ENCODE measurements at regions not wholly inside any gene's neighbourhood (a gene's known extent, or its start where the extent isn't known, plus 50 kb on each side); places are given as distances from the start of the nearest gene placed in this dataset.
"Not testable (repeated sequence)": the region's sequence is repeated elsewhere in the genome, so short reads cannot be mapped to it uniquely, and the experiment has no call there.

GRCh38 chr7:67673861-67674260 is 677.2 kb downstream of the TYW1 start:
- Histone ChIP-seq H4K20me1 (ENCODE audit: low read length) (no peaks in the 10 kb centered on the region), H3K36me3 (ENCODE audit: low read depth, low read length) (no peaks in the 10 kb centered on the region), H3K4me2 (ENCODE audit: low read length) (no peak overlapping the region), H3K4me3 (ENCODE audit: low read length) (no peak overlapping the region), H3K9me3 (ENCODE audit: low read length) (0 out of 2 replicates have a peak, but pooled peaks cover 6% of the 10 kb centered on the region), H3K27me3 (ENCODE audit: low read length) (no peaks in the 10 kb centered on the region), H3K9me2 (replicated peaks; ENCODE audit: low read length) (no peaks in the 10 kb centered on the region), H2AFZ (ENCODE audit: low read length) (no peak overlapping the region), H3K27ac (ENCODE audit: low read length) (no peak overlapping the region), H3K9ac (ENCODE audit: low read length) (no peak overlapping the region), H3F3A (ENCODE audit: low read length, unreplicated experiment) (no peaks in the 10 kb centered on the region), H3K79me2 (ENCODE audit: low read length) (no peaks in the 10 kb centered on the region), H3K4me1 (ENCODE audit: insufficient read depth, low read length) (no peaks in the 10 kb centered on the region)
- no TSS peak for BruUV-seq (replicated peaks)
- ChIA-PET POLR2A (ENCODE audit: unreplicated experiment) (no interaction called here), CTCF (no interaction called here)
- intact Hi-C loops (cut with micrococcal nuclease): no loop called here
- ATAC-seq: no peak
- TF ChIP-seq CTCF (conservative IDR thresholded peaks at IDR 0.05; ENCODE audit: low read depth, low read length) (no peak), EZH2 (IDR thresholded peaks at IDR 0.05; ENCODE audit: low read length, unreplicated experiment) (no peak), EZH2phosphoT487 (IDR thresholded peaks at IDR 0.05; ENCODE audit: borderline replicate concordance, low read length) (no peak)
- DNase-seq: no peak

- H3K9me2 ChIP-seq (replicated peaks; ENCODE audit: low read length); ATAC-seq; H2AFZ ChIP-seq (ENCODE audit: low read length); H3K9ac ChIP-seq (ENCODE audit: low read length); H3K9me3 ChIP-seq (ENCODE audit: low read length); intact Hi-C loops (cut with micrococcal nuclease); H3K4me2 ChIP-seq (ENCODE audit: low read length); BruUV-seq (replicated peaks); H3K4me3 ChIP-seq (ENCODE audit: low read length); H3K36me3 ChIP-seq (ENCODE audit: low read depth, low read length); H4K20me1 ChIP-seq (ENCODE audit: low read length); CTCF ChIA-PET; H3K4me1 ChIP-seq (ENCODE audit: insufficient read depth, low read length); H3K27me3 ChIP-seq (ENCODE audit: low read length); H3K27ac ChIP-seq (ENCODE audit: low read length); H3K79me2 ChIP-seq (ENCODE audit: low read length); H3F3A ChIP-seq (ENCODE audit: low read length, unreplicated experiment); POLR2A ChIA-PET (ENCODE audit: unreplicated experiment); DNase-seq: not testable (repeated sequence)
Measured at GRCh38 chr7:67674862-67675261, 678.2 kb downstream of the TYW1 start.

GRCh38 chr7:67675971-67676370 is 679.3 kb downstream of the TYW1 start:
- POLR2A ChIA-PET (ENCODE audit: unreplicated experiment): no interaction called here
- no peaks in the 10 kb centered on the region for H3K9me2 ChIP-seq (replicated peaks; ENCODE audit: low read length)
- no peak overlapping the region for H3K4me3 ChIP-seq (ENCODE audit: low read length)
- H3K9me3 ChIP-seq (ENCODE audit: low read length): 0 out of 2 replicates have a peak, but pooled peaks cover 6% of the 10 kb centered on the region
- ATAC-seq (no peak), DNase-seq (no peak)
- no peaks in the 10 kb centered on the region for H4K20me1 ChIP-seq (ENCODE audit: low read length)
- intact Hi-C loops (cut with micrococcal nuclease): no loop called here
- H3K27me3 ChIP-seq (ENCODE audit: low read length): no peaks in the 10 kb centered on the region
- H3K27ac ChIP-seq (ENCODE audit: low read length): no peak overlapping the region
- no peaks in the 10 kb centered on the region for H3K4me1 ChIP-seq (ENCODE audit: insufficient read depth, low read length)
- CTCF ChIA-PET: no interaction called here
- H3K36me3 ChIP-seq (ENCODE audit: low read depth, low read length): no peaks in the 10 kb centered on the region
- no peaks in the 10 kb centered on the region for H3F3A ChIP-seq (ENCODE audit: low read length, unreplicated experiment)
- BruUV-seq (replicated peaks): no TSS peak
- no peak overlapping the region for H3K4me2 ChIP-seq (ENCODE audit: low read length)
- H3K9ac ChIP-seq (ENCODE audit: low read length): no peak overlapping the region
- TF ChIP-seq EZH2 (IDR thresholded peaks at IDR 0.05; ENCODE audit: low read length, unreplicated experiment) (no peak), CTCF (conservative IDR thresholded peaks at IDR 0.05; ENCODE audit: low read depth, low read length) (no peak), EZH2phosphoT487 (IDR thresholded peaks at IDR 0.05; ENCODE audit: borderline replicate concordance, low read length) (no peak)
- H2AFZ ChIP-seq (ENCODE audit: low read length): no peak overlapping the region
- no peaks in the 10 kb centered on the region for H3K79me2 ChIP-seq (ENCODE audit: low read length)
